ENCODE measurements at regions not wholly inside any gene's neighbourhood (a gene's known extent, or its start where the extent isn't known, plus 50 kb on each side); places are given as distances from the start of the nearest gene placed in this dataset.

- H3K4me3 ChIP-seq = no peak overlapping the region
These were observed 1961.9 kb upstream of the ADGRL3 start for GRCh38 chr4:59238212-59238611.

GRCh38 chr4:59240011-59240410 is 1960.1 kb upstream of the ADGRL3 start:
- TF ChIP-seq CTCF (IDR thresholded peaks at IDR 0.05; ENCODE audit: low read depth, low read length) = no peak

More at GRCh38 chr4:59238212-59238611, 1961.9 kb upstream of the ADGRL3 start:
- Histone ChIP-seq H3K27ac (no peak overlapping the region), H3K9me3 (ENCODE audit: low read depth) (no peaks in the 10 kb centered on the region), H3K27me3 (no peaks in the 10 kb centered on the region), H3K4me1 (ENCODE audit: low read depth) (no peaks in the 10 kb centered on the region), H3K36me3 (no peaks in the 10 kb centered on the region)
- DNase-seq (ENCODE audit: low read depth in 1 of 2, low spot score in 1 of 2) = no peak
- no peak for TF ChIP-seq CTCF (IDR thresholded peaks at IDR 0.05; ENCODE audit: low read depth, low read length)

GRCh38 chr4:59243038-59243437 is 1957.1 kb upstream of the ADGRL3 start:
- no peaks in the 10 kb centered on the region for H3K27me3 ChIP-seq
- H3K36me3 ChIP-seq = no peaks in the 10 kb centered on the region
- no peak overlapping the region for H3K4me3 ChIP-seq
- no peak overlapping the region for H3K27ac ChIP-seq
- DNase-seq (ENCODE audit: low read depth in 1 of 2, low spot score in 1 of 2) = no peak
- no peaks in the 10 kb centered on the region for H3K9me3 ChIP-seq (ENCODE audit: low read depth)
- H3K4me1 ChIP-seq (ENCODE audit: low read depth) = no peaks in the 10 kb centered on the region
- TF ChIP-seq CTCF (IDR thresholded peaks at IDR 0.05; ENCODE audit: low read depth, low read length) = no peak

More at GRCh38 chr4:59240011-59240410, 1960.1 kb upstream of the ADGRL3 start:
- Histone ChIP-seq H3K27ac (no peak overlapping the region), H3K9me3 (ENCODE audit: low read depth) (no peaks in the 10 kb centered on the region), H3K36me3 (no peaks in the 10 kb centered on the region), H3K27me3 (no peaks in the 10 kb centered on the region), H3K4me1 (ENCODE audit: low read depth) (no peaks in the 10 kb centered on the region), H3K4me3 (no peak overlapping the region)
- DNase-seq (ENCODE audit: low read depth in 1 of 2, low spot score in 1 of 2) = no peak

GRCh38 chr4:59247032-59247431 is 1953.1 kb upstream of the ADGRL3 start:
- no peak overlapping the region for H3K27ac ChIP-seq
- DNase-seq (ENCODE audit: low read depth in 1 of 2, low spot score in 1 of 2) = peak in 1 of 2 donors; percentile 5
- TF ChIP-seq CTCF (IDR thresholded peaks at IDR 0.05; ENCODE audit: low read depth, low read length) = no peak
- H3K9me3 ChIP-seq (ENCODE audit: low read depth) = no peaks in the 10 kb centered on the region
- no peaks in the 10 kb centered on the region for H3K27me3 ChIP-seq
- H3K4me3 ChIP-seq = no peak overlapping the region
- no peaks in the 10 kb centered on the region for H3K4me1 ChIP-seq (ENCODE audit: low read depth)
- no peaks in the 10 kb centered on the region for H3K36me3 ChIP-seq

- TF ChIP-seq CTCF (IDR thresholded peaks at IDR 0.05; ENCODE audit: low read depth, low read length) = no peak
- Histone ChIP-seq H3K9me3 (ENCODE audit: low read depth) (no peaks in the 10 kb centered on the region), H3K36me3 (no peaks in the 10 kb centered on the region), H3K27ac (no peak overlapping the region), H3K4me3 (no peak overlapping the region), H3K4me1 (ENCODE audit: low read depth) (no peaks in the 10 kb centered on the region), H3K27me3 (no peaks in the 10 kb centered on the region)
- DNase-seq (ENCODE audit: low read depth in 1 of 2, low spot score in 1 of 2) = no peak
These were observed 1951.8 kb upstream of the ADGRL3 start for GRCh38 chr4:59248313-59248712.

GRCh38 chr4:59249110-59249509 is 1951.0 kb upstream of the ADGRL3 start:
- Histone ChIP-seq H3K9me3 (ENCODE audit: low read depth) (no peaks in the 10 kb centered on the region), H3K27me3 (no peaks in the 10 kb centered on the region), H3K4me3 (no peak overlapping the region), H3K36me3 (no peaks in the 10 kb centered on the region), H3K27ac (no peak overlapping the region), H3K4me1 (ENCODE audit: low read depth) (no peaks in the 10 kb centered on the region)
- DNase-seq (ENCODE audit: low read depth in 1 of 2, low spot score in 1 of 2) = no peak
- no peak for TF ChIP-seq CTCF (IDR thresholded peaks at IDR 0.05; ENCODE audit: low read depth, low read length)
